OCI-LY1 (cell line): ENCODE measurements at regions not wholly inside any gene's neighbourhood (a gene's known extent, or its start where the extent isn't known, plus 50 kb on each side); places are given as distances from the start of the nearest gene placed in this dataset.

Experiments used
- H2AFZ ChIP-seq: fragments of 200-600 bp; sonication (generic), shearing (Covaris generic); 2 replicates; pipeline ENCODE4 v1.6.0; 2014; ENCODE audit warnings: antibody characterized with exemption, mild to moderate bottlenecking, low read length
- H3F3A ChIP-seq: fragments of 200-600 bp; sonication (generic), shearing (Covaris generic); 2 replicates; pipeline ENCODE4 v1.6.0; 2014; ENCODE audit warnings: mild to moderate bottlenecking, antibody characterized with exemption, low read length, moderate library complexity; ENCODE audit not compliant: insufficient read depth
- H3K27ac ChIP-seq: fragments of 200-600 bp; sonication (generic); 2 replicates; pipeline ENCODE4 v1.5.1; 2014; ENCODE audit warnings: low read length, mixed run types, mild to moderate bottlenecking, low read depth; ENCODE audit not compliant: poor library complexity, severe bottlenecking
- H3K27me3 ChIP-seq: fragments of 200-600 bp; sonication (generic); 2 replicates; pipeline ENCODE4 v1.6.0; 2014; ENCODE audit warnings: antibody characterized with exemption, mild to moderate bottlenecking, low read length, moderate library complexity; ENCODE audit not compliant: insufficient read depth
- H3K36me3 ChIP-seq: fragments of 200-600 bp; sonication (generic); 2 replicates; pipeline ENCODE4 v1.6.1; 2014; ENCODE audit warnings: mild to moderate bottlenecking, antibody characterized with exemption, low read length, moderate library complexity, mixed read lengths; ENCODE audit not compliant: insufficient read depth
- H3K4me1 ChIP-seq: fragments of 200-600 bp; sonication (generic); 2 replicates; pipeline ENCODE4 v1.5.1; 2014; ENCODE audit warnings: mild to moderate bottlenecking, low read length, moderate library complexity; ENCODE audit not compliant: insufficient read depth, severe bottlenecking
- H3K4me2 ChIP-seq: fragments of 200-600 bp; sonication (generic), shearing (Covaris generic); 2 replicates; pipeline ENCODE4 v1.6.1; 2014; ENCODE audit warnings: low read length
- H3K4me3 ChIP-seq: fragments of 200-600 bp; sonication (generic); 2 replicates; pipeline ENCODE4 v1.5.1; 2014; ENCODE audit warnings: low read length, low read depth, mild to moderate bottlenecking, mixed read lengths; ENCODE audit not compliant: poor library complexity, severe bottlenecking
- H3K79me2 ChIP-seq: fragments of 200-600 bp; shearing (Covaris generic); 2 replicates; pipeline ENCODE4 v1.6.1; 2016; ENCODE audit warnings: mixed run types, low read length, mixed read lengths; ENCODE audit not compliant: insufficient read depth
- H3K9ac ChIP-seq: fragments of 200-600 bp; sonication (generic), shearing (Covaris generic); 2 replicates; pipeline ENCODE4 v1.6.1; 2014; ENCODE audit warnings: mild to moderate bottlenecking, low read length, mixed read lengths
- H3K9me2 ChIP-seq: fragments of 200-600 bp; sonication (generic), shearing (Covaris generic); 2 replicates; pipeline ENCODE4 v1.6.1; 2014; ENCODE audit warnings: low read depth, mild to moderate bottlenecking, low read length, mixed read lengths
- H3K9me3 ChIP-seq: fragments of 200-600 bp; shearing (Covaris generic); 2 replicates; pipeline ENCODE4 v1.6.1; 2014; ENCODE audit warnings: low read length, mixed read lengths
- H4K20me1 ChIP-seq: fragments of 200-600 bp; sonication (generic), shearing (Covaris generic); 2 replicates; pipeline ENCODE4 v1.6.0; 2016; ENCODE audit warnings: mild to moderate bottlenecking, low read length; ENCODE audit not compliant: insufficient read depth
- EZH2 ChIP-seq: fragments of 200-600 bp; sonication (generic), shearing (Covaris generic); IDR thresholded peaks from 2 replicates; pipeline ENCODE4 v1.8.0; 2017; ENCODE audit warnings: borderline replicate concordance, mixed run types, mild to moderate bottlenecking, antibody characterized with exemption, low read length, moderate library complexity, mixed read lengths
- TF ChIP-seq, protein P1 (sequence below): fragments of 200-600 bp; sonication (generic), shearing (Covaris generic); IDR thresholded peaks from 2 replicates; pipeline ENCODE4 v1.5.1; 2017; ENCODE audit warnings: mild to moderate bottlenecking, antibody characterized with exemption, low read length, moderate library complexity, mixed read lengths

GRCh38 chr2:39514825-39515224, 77.7 kb upstream of the MAP4K3 start:
- Histone ChIP-seq H3K27me3 (no peaks in the 10 kb centered on the region), H3F3A (no peaks in the 10 kb centered on the region), H3K9me3 (no peaks in the 10 kb centered on the region), H3K4me2 (no peak overlapping the region), H3K27ac (no peak overlapping the region), H2AFZ (no peak overlapping the region), H3K36me3 (no peaks in the 10 kb centered on the region), H3K9me2 (no peaks in the 10 kb centered on the region), H3K9ac (no peak overlapping the region), H3K4me1 (no peaks in the 10 kb centered on the region), H3K4me3 (no peak overlapping the region), H4K20me1 (no peaks in the 10 kb centered on the region), H3K79me2 (no peaks in the 10 kb centered on the region)
- TF ChIP-seq, protein P1, sequence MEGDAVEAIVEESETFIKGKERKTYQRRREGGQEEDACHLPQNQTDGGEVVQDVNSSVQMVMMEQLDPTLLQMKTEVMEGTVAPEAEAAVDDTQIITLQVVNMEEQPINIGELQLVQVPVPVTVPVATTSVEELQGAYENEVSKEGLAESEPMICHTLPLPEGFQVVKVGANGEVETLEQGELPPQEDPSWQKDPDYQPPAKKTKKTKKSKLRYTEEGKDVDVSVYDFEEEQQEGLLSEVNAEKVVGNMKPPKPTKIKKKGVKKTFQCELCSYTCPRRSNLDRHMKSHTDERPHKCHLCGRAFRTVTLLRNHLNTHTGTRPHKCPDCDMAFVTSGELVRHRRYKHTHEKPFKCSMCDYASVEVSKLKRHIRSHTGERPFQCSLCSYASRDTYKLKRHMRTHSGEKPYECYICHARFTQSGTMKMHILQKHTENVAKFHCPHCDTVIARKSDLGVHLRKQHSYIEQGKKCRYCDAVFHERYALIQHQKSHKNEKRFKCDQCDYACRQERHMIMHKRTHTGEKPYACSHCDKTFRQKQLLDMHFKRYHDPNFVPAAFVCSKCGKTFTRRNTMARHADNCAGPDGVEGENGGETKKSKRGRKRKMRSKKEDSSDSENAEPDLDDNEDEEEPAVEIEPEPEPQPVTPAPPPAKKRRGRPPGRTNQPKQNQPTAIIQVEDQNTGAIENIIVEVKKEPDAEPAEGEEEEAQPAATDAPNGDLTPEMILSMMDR, result no peak
- no peak for TF ChIP-seq EZH2

DNA sequence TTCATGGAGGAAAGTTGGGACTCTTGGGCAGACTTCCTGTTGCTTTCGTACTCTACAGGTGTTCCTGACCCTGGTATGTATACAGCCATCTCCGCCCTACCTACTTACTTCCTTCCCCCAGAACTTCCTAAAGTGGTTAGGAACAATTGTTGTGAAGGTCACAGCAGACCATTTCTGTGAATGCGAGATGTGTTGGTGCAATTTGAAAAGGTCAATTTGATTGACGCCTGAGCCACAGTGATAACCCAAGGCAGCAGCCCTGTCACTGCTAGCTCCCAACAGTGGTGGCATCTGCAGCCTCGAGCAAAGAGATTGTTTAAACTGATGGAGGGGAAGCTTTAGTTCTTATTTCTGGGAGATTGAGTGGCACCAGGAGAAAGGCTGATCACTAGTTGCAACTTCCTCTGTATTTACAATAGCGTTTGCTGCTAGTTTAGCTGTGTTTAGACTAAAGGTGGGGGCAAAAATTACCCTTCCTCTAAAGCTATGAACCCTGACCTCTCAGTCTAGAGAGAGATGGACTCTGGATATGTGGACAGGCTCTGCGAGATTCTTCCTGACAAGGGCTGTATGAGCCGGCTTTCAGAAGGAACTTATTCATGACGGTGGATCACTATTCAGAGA, 78.3 kb upstream of the MAP4K3 start:
- H3K4me1 ChIP-seq, result no peaks in the 10 kb centered on the region
- no peak overlapping the region for H3K27ac ChIP-seq
- H3K9me3 ChIP-seq, result no peaks in the 10 kb centered on the region
- no peak overlapping the region for H3K9ac ChIP-seq
- H3K27me3 ChIP-seq, result no peaks in the 10 kb centered on the region
- H3K36me3 ChIP-seq, result no peaks in the 10 kb centered on the region
- H3K4me3 ChIP-seq, result no peak overlapping the region
- no peaks in the 10 kb centered on the region for H3K9me2 ChIP-seq
- no peaks in the 10 kb centered on the region for H3F3A ChIP-seq
- no peaks in the 10 kb centered on the region for H3K79me2 ChIP-seq
- H4K20me1 ChIP-seq, result no peaks in the 10 kb centered on the region
- H3K4me2 ChIP-seq, result no peak overlapping the region
- H2AFZ ChIP-seq, result no peak overlapping the region
- TF ChIP-seq, protein P1, result no peak
- TF ChIP-seq EZH2, result no peak

DNA sequence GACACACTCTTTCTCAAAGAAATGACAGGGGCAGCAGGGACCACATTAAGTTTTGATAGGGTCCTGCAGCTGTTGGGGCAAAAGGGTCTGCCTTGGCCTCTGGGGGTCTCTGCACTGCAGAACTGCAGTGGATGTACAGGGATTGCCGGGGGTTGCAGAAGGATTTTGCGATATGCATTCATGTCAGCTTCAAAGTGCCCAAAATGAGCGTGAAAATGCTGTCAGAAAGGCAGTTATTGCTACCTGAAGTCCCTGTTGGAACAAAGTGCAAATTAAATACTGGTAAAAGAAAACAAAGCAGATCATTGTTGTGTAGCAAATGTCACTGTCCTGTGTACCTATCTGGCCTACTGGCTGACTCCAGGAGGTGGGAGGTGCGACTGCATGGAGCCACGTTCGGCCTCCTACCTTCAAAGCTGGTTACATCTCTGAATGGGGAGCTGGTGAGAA, 78.8 kb upstream of the MAP4K3 start:
- no peak for TF ChIP-seq EZH2
- TF ChIP-seq, protein P1, result no peak
- Histone ChIP-seq H3K27me3 (no peaks in the 10 kb centered on the region), H3K4me1 (no peaks in the 10 kb centered on the region), H3K79me2 (no peaks in the 10 kb centered on the region), H4K20me1 (no peaks in the 10 kb centered on the region), H3K4me3 (no peak overlapping the region), H3K9ac (no peak overlapping the region), H3K4me2 (no peak overlapping the region), H3K9me3 (no peaks in the 10 kb centered on the region), H3K27ac (no peak overlapping the region), H2AFZ (no peak overlapping the region), H3K9me2 (no peaks in the 10 kb centered on the region), H3F3A (no peaks in the 10 kb centered on the region), H3K36me3 (no peaks in the 10 kb centered on the region)
